ENCODE measurements at regions not wholly inside any gene's neighbourhood (a gene's known extent, or its start where the extent isn't known, plus 50 kb on each side); places are given as distances from the start of the nearest gene placed in this dataset.

- TF ChIP-seq STAT1 (IDR thresholded peaks at IDR 0.05; ENCODE audit: unreplicated experiment) (no peak), ZNF114 (CRISPR knock-in tag; IDR thresholded peaks at IDR 0.05) (no peak), REST (IDR thresholded peaks at IDR 0.05; ENCODE audit: unreplicated experiment) (no peak), ZNF331 (CRISPR knock-in tag; IDR thresholded peaks at IDR 0.05; ENCODE audit: low read depth) (no peak), EZH2phosphoT487 (IDR thresholded peaks at IDR 0.05; ENCODE audit: unreplicated experiment) (no peak), POLR2AphosphoS5 (IDR thresholded peaks at IDR 0.05; ENCODE audit: low read depth) (no peak), CTCF (conservative IDR thresholded peaks at IDR 0.05; ENCODE audit: low read depth in 2 of 2) (no peak), JUNB (IDR thresholded peaks at IDR 0.05; ENCODE audit: unreplicated experiment) (no peak)
These were observed 369.4 kb downstream of the ZNF536 start (continued) for GRCh38 chr19:30741566-30741965.

- Mint-ChIP-seq H3K27me3 (ENCODE audit: insufficient read depth, low read depth, poor library complexity) (peaks cover 4% of the 10 kb centered on the region), H3K9me3 (no peaks in the 10 kb centered on the region), H3K4me3 (no peak overlapping the region), H3K27ac (no peak overlapping the region), H3K4me1 (no peaks in the 10 kb centered on the region), H3K36me3 (ENCODE audit: low read depth) (no peaks in the 10 kb centered on the region)
- no peaks in the 10 kb centered on the region for H3K4me1 ChIP-seq (ENCODE audit: insufficient read depth)
- H3F3A ChIP-seq (replicated peaks; ENCODE audit: low read depth): no peaks in the 10 kb centered on the region
- no peak overlapping the region for H3K4me2 ChIP-seq
- no peak overlapping the region for H3K4me3 ChIP-seq
- DNase-seq (ENCODE audit: low spot score) (no peak), ATAC-seq (no peak)
- peaks cover 2% of the 10 kb centered on the region; the same call in 1 of the 2 replicates for H3K9me2 ChIP-seq (ENCODE audit: insufficient read depth)
- no peak overlapping the region for H2AFZ ChIP-seq
- H3K27ac ChIP-seq (ENCODE audit: low read depth): no peak overlapping the region
- no peaks in the 10 kb centered on the region for H4K20me1 ChIP-seq (replicated peaks; ENCODE audit: insufficient read depth)
- H3K27me3 ChIP-seq (ENCODE audit: insufficient read depth): no peaks in the 10 kb centered on the region
- no peaks in the 10 kb centered on the region for H3K36me3 ChIP-seq (ENCODE audit: insufficient read depth)
- H3K79me2 ChIP-seq (replicated peaks; ENCODE audit: insufficient read depth): no peaks in the 10 kb centered on the region
- no peak for TF ChIP-seq STAT1 (IDR thresholded peaks at IDR 0.05; ENCODE audit: unreplicated experiment)
- no peak for TF ChIP-seq REST (IDR thresholded peaks at IDR 0.05; ENCODE audit: unreplicated experiment)
- TF ChIP-seq ZNF114 (CRISPR knock-in tag; IDR thresholded peaks at IDR 0.05): no peak
- TF ChIP-seq EZH2phosphoT487 (IDR thresholded peaks at IDR 0.05; ENCODE audit: unreplicated experiment): no peak
- TF ChIP-seq ZNF331 (CRISPR knock-in tag; IDR thresholded peaks at IDR 0.05; ENCODE audit: low read depth): no peak
- no peak for TF ChIP-seq JUNB (IDR thresholded peaks at IDR 0.05; ENCODE audit: unreplicated experiment)
- TF ChIP-seq ZNF462 (CRISPR knock-in tag; IDR thresholded peaks at IDR 0.05): no peak
These were observed 367.2 kb downstream of the ZNF536 start for GRCh38 chr19:30739394-30739793.
